ENCODE measurements at regions not wholly inside any gene's neighbourhood (a gene's known extent, or its start where the extent isn't known, plus 50 kb on each side); places are given as distances from the start of the nearest gene placed in this dataset.
"Not testable (repeated sequence)": the region's sequence is repeated elsewhere in the genome, so short reads cannot be mapped to it uniquely, and the experiment has no call there.

DNA sequence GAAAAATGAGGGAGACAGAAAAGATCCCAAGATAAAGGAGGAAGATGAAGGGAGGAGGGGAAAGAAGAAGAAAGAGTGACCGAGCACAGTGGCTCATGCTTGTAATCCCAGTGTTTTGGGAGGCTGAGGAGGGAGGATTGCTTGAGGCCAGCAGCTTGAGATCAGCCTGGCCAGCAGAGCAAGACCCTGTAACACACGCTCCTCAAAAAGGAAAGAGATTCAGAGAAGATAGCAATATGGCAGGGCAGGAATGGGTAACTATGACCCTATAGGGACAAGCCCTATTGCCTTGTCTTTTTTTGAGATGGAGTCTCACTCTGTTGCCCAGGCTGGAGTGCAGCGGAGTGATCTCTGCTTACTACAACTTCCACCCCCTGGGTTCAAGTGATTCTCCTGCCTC is 116.9 kb upstream of the MAP1LC3B2 start:
- Histone ChIP-seq H3K4me3 (ENCODE audit: low read length in 2 of 2) (no peak overlapping the region), H3K36me3 (ENCODE audit: control insufficient read depth in 2 of 2, insufficient read depth in 2 of 2, low read length in 2 of 2) (no peaks in the 10 kb centered on the region), H3K9me3 (ENCODE audit: control insufficient read depth in 2 of 2, low read length in 2 of 2) (no peaks in the 10 kb centered on the region), H3K9ac (ENCODE audit: low read depth in 1 of 2, low read length in 2 of 2) (no peak overlapping the region), H3K27ac (ENCODE audit: low read depth in 2 of 2, low read length in 2 of 2) (no peak overlapping the region), H3K4me1 (ENCODE audit: control insufficient read depth in 2 of 2, insufficient read depth in 2 of 2, low read length in 2 of 2) (no peaks in the 10 kb centered on the region), H3K27me3 (ENCODE audit: control insufficient read depth in 2 of 2, insufficient read depth in 2 of 2, low read length in 2 of 2) (no peaks in the 10 kb centered on the region)

GRCh38 chr12:116442946-116443345 is 116.2 kb upstream of the MAP1LC3B2 start:
- no peak overlapping the region for H3K9ac ChIP-seq (ENCODE audit: low read depth in 1 of 2, low read length in 2 of 2)

DNA sequence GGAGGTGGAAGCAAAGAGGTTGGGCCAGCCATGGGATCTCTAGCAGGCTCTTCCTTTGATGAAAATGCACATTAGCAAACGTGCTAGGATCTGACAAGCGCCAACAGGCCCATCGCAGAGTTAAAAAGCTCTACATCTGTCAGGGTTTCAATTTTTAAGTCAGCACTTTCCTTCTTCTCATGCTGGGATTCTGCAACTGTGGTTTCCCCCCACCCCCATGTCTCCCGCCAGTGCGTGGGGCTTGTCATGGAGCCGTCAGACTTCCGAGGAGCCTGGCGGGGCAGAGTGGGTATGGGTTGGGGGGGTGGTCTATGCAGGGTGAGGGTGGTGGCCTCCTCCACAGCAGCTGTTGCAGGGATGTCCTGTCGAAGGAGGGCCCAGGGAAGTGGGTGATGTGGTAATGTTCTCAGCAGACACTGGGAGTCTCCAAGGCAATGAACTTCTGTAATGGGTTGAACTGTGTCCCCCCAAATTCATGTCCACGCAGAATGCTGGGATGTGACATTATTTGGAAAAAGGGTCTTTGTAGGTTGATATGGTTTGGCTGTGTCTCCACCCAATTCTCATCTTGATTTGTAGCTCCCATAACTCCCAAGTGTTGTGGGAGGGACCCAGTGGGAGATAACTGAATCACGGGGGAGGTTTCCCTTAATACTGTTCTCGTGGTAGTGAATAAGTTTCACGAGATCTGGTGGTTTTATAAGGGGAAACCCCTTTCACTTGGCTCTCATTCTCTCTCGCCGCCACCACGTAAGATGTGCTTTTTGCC is 115.2 kb upstream of the MAP1LC3B2 start:
- Histone ChIP-seq H3K9me3 (ENCODE audit: control insufficient read depth in 2 of 2, low read length in 2 of 2) (no peaks in the 10 kb centered on the region), H3K36me3 (ENCODE audit: control insufficient read depth in 2 of 2, insufficient read depth in 2 of 2, low read length in 2 of 2) (no peaks in the 10 kb centered on the region), H3K4me3 (ENCODE audit: low read length in 2 of 2) (no peak overlapping the region), H3K9ac (ENCODE audit: low read depth in 1 of 2, low read length in 2 of 2) (no peak overlapping the region), H3K27me3 (ENCODE audit: control insufficient read depth in 2 of 2, insufficient read depth in 2 of 2, low read length in 2 of 2) (no peaks in the 10 kb centered on the region), H3K4me1 (ENCODE audit: control insufficient read depth in 2 of 2, insufficient read depth in 2 of 2, low read length in 2 of 2) (no peaks in the 10 kb centered on the region), H3K27ac (ENCODE audit: low read depth in 2 of 2, low read length in 2 of 2) (no peak overlapping the region)

More at GRCh38 chr12:116442946-116443345, 116.2 kb upstream of the MAP1LC3B2 start:
- Histone ChIP-seq H3K27ac (ENCODE audit: low read depth in 2 of 2, low read length in 2 of 2) (no peak overlapping the region), H3K4me3 (ENCODE audit: low read length in 2 of 2) (no peak overlapping the region), H3K4me1 (ENCODE audit: control insufficient read depth in 2 of 2, insufficient read depth in 2 of 2, low read length in 2 of 2) (no peaks in the 10 kb centered on the region), H3K36me3 (ENCODE audit: control insufficient read depth in 2 of 2, insufficient read depth in 2 of 2, low read length in 2 of 2) (no peaks in the 10 kb centered on the region), H3K9me3 (ENCODE audit: control insufficient read depth in 2 of 2, low read length in 2 of 2) (no peaks in the 10 kb centered on the region), H3K27me3 (ENCODE audit: control insufficient read depth in 2 of 2, insufficient read depth in 2 of 2, low read length in 2 of 2) (no peaks in the 10 kb centered on the region)

DNA sequence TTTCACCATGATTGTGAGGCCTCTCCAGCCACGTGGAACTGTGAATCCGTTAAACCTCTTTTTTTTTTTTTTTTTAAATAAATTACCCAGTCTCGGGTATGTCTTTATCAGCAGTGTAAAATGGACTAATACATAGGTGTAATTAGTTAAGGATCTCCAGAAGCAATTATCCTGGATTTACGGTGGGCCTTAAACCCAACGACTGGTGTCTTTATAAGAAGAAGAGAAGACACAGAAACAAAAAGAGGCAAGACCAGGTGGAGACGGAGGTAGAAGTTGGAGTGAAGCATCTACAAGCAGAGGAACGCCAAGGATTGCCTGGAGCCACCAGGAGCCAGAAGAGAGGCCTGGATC is 114.6 kb upstream of the MAP1LC3B2 start:
- H3K36me3 ChIP-seq (ENCODE audit: control insufficient read depth in 2 of 2, insufficient read depth in 2 of 2, low read length in 2 of 2), result no peaks in the 10 kb centered on the region
- no peaks in the 10 kb centered on the region for H3K4me1 ChIP-seq (ENCODE audit: control insufficient read depth in 2 of 2, insufficient read depth in 2 of 2, low read length in 2 of 2)
- no peak overlapping the region for H3K27ac ChIP-seq (ENCODE audit: low read depth in 2 of 2, low read length in 2 of 2)
- H3K9me3 ChIP-seq (ENCODE audit: control insufficient read depth in 2 of 2, low read length in 2 of 2), result no peaks in the 10 kb centered on the region
- H3K27me3 ChIP-seq (ENCODE audit: control insufficient read depth in 2 of 2, insufficient read depth in 2 of 2, low read length in 2 of 2), result no peaks in the 10 kb centered on the region
- no peak overlapping the region for H3K9ac ChIP-seq (ENCODE audit: low read depth in 1 of 2, low read length in 2 of 2)
- no peak overlapping the region for H3K4me3 ChIP-seq (ENCODE audit: low read length in 2 of 2)

DNA sequence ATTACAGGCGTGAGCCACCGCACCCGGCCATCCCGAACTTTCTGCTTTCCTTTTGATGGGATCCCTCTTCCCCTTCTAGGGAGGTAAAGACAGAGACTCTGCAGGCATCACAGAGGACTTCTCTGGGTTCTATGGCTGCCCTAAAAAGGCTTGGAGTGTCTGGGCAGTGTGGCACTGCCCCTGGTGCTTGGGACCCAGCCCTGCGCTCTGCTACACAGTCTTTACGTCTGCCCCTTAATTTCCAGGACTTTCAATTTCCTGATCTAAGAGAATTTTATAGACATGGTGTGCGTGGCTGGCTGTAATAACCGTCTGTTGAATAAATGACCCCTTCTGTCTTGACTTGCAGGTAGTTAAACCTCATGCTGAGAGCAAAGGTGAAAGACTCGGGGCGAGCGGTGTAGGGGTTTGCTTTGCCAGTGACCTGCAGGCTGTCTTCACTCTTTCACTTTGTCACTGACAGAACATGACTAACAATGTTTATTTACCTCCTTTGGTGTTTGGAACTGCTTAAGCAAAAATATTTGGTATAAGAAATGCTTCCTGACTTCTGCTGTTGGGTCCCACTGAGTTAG is 110.9 kb upstream of the MAP1LC3B2 start:
- Histone ChIP-seq H3K27ac (ENCODE audit: low read depth in 2 of 2, low read length in 2 of 2) (no peak overlapping the region), H3K9ac (ENCODE audit: low read depth in 1 of 2, low read length in 2 of 2) (no peak overlapping the region)

DNA sequence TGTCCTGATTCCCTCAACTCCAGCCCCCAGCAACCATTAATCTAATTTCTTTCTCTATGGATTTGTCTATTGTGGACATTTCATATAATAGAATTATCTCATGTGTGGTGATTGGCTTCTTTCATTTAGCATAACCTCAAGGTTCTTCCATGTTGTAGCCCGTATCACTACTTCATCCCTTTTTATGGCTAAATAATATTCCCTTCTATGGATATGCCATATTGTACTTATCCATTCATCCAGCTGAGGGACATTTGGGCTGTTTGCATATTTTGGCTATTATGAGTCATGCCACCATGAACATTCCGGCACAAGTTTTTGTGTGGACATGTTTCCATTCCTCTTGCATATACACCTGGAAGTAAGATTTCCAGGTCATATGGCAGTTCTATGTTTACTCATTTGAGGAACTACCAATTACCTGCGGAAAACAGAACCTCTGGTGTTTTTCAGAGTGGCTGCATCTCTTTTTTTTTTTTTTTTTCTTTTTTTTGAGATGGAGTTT is 108.7 kb upstream of the MAP1LC3B2 start:
- no peaks in the 10 kb centered on the region for H3K9me3 ChIP-seq (ENCODE audit: control insufficient read depth in 2 of 2, low read length in 2 of 2)
- peaks cover 8 to 10% of the 10 kb centered on the region in 2 donors for H3K4me1 ChIP-seq (ENCODE audit: control insufficient read depth in 2 of 2, insufficient read depth in 2 of 2, low read length in 2 of 2)
- no peak overlapping the region for H3K4me3 ChIP-seq (ENCODE audit: low read length in 2 of 2)
- H3K27me3 ChIP-seq (ENCODE audit: control insufficient read depth in 2 of 2, insufficient read depth in 2 of 2, low read length in 2 of 2), result no peaks in the 10 kb centered on the region
- H3K27ac ChIP-seq (ENCODE audit: low read depth in 2 of 2, low read length in 2 of 2), result no peak overlapping the region
- no peaks in the 10 kb centered on the region for H3K36me3 ChIP-seq (ENCODE audit: control insufficient read depth in 2 of 2, insufficient read depth in 2 of 2, low read length in 2 of 2)
- H3K9ac ChIP-seq (ENCODE audit: low read depth in 1 of 2, low read length in 2 of 2), result no peak overlapping the region

More for the DNA sequence above, 110.9 kb upstream of the MAP1LC3B2 start:
- Histone ChIP-seq H3K4me3 (ENCODE audit: low read length in 2 of 2) (no peak overlapping the region), H3K4me1 (ENCODE audit: control insufficient read depth in 2 of 2, insufficient read depth in 2 of 2, low read length in 2 of 2) (no peaks in the 10 kb centered on the region), H3K27me3 (ENCODE audit: control insufficient read depth in 2 of 2, insufficient read depth in 2 of 2, low read length in 2 of 2) (no peaks in the 10 kb centered on the region), H3K36me3 (ENCODE audit: control insufficient read depth in 2 of 2, insufficient read depth in 2 of 2, low read length in 2 of 2) (no peaks in the 10 kb centered on the region), H3K9me3 (ENCODE audit: control insufficient read depth in 2 of 2, low read length in 2 of 2) (no peaks in the 10 kb centered on the region)

- H3K9me3 ChIP-seq (ENCODE audit: control insufficient read depth in 2 of 2, low read length in 2 of 2); H3K36me3 ChIP-seq (ENCODE audit: control insufficient read depth in 2 of 2, insufficient read depth in 2 of 2, low read length in 2 of 2); H3K4me3 ChIP-seq (ENCODE audit: low read length in 2 of 2); H3K9ac ChIP-seq (ENCODE audit: low read depth in 1 of 2, low read length in 2 of 2); H3K27ac ChIP-seq (ENCODE audit: low read depth in 2 of 2, low read length in 2 of 2); H3K27me3 ChIP-seq (ENCODE audit: control insufficient read depth in 2 of 2, insufficient read depth in 2 of 2, low read length in 2 of 2): not testable (repeated sequence)
- peaks cover 12 to 18% of the 10 kb centered on the region in 2 donors for H3K4me1 ChIP-seq (ENCODE audit: control insufficient read depth in 2 of 2, insufficient read depth in 2 of 2, low read length in 2 of 2)
Observed at GRCh38 chr12:116452975-116453374, 106.2 kb upstream of the MAP1LC3B2 start.

GRCh38 chr12:116453631-116454030 is 105.5 kb upstream of the MAP1LC3B2 start:
- no peak overlapping the region for H3K27ac ChIP-seq (ENCODE audit: low read depth in 2 of 2, low read length in 2 of 2)
- peaks cover 12 to 18% of the 10 kb centered on the region in 2 donors for H3K4me1 ChIP-seq (ENCODE audit: control insufficient read depth in 2 of 2, insufficient read depth in 2 of 2, low read length in 2 of 2)

GRCh38 chr12:116454076-116454475 is 105.1 kb upstream of the MAP1LC3B2 start:
- Histone ChIP-seq H3K4me3 (ENCODE audit: low read length in 2 of 2) (no peak overlapping the region), H3K4me1 (ENCODE audit: control insufficient read depth in 2 of 2, insufficient read depth in 2 of 2, low read length in 2 of 2) (peaks cover 12 to 18% of the 10 kb centered on the region in 2 donors), H3K27ac (ENCODE audit: low read depth in 2 of 2, low read length in 2 of 2) (no peak overlapping the region), H3K36me3 (ENCODE audit: control insufficient read depth in 2 of 2, insufficient read depth in 2 of 2, low read length in 2 of 2) (no peaks in the 10 kb centered on the region), H3K9ac (ENCODE audit: low read depth in 1 of 2, low read length in 2 of 2) (no peak overlapping the region), H3K27me3 (ENCODE audit: control insufficient read depth in 2 of 2, insufficient read depth in 2 of 2, low read length in 2 of 2) (no peaks in the 10 kb centered on the region), H3K9me3 (ENCODE audit: control insufficient read depth in 2 of 2, low read length in 2 of 2) (no peaks in the 10 kb centered on the region)

More at GRCh38 chr12:116453631-116454030, 105.5 kb upstream of the MAP1LC3B2 start:
- Histone ChIP-seq H3K4me3 (ENCODE audit: low read length in 2 of 2) (no peak overlapping the region), H3K27me3 (ENCODE audit: control insufficient read depth in 2 of 2, insufficient read depth in 2 of 2, low read length in 2 of 2) (no peaks in the 10 kb centered on the region), H3K9ac (ENCODE audit: low read depth in 1 of 2, low read length in 2 of 2) (no peak overlapping the region), H3K9me3 (ENCODE audit: control insufficient read depth in 2 of 2, low read length in 2 of 2) (no peaks in the 10 kb centered on the region), H3K36me3 (ENCODE audit: control insufficient read depth in 2 of 2, insufficient read depth in 2 of 2, low read length in 2 of 2) (no peaks in the 10 kb centered on the region)

- peak overlapping the region; percentile 61 to 80 for H3K27ac ChIP-seq (ENCODE audit: low read depth in 2 of 2, low read length in 2 of 2)
- peaks cover 12 to 18% of the 10 kb centered on the region in 2 donors for H3K4me1 ChIP-seq (ENCODE audit: control insufficient read depth in 2 of 2, insufficient read depth in 2 of 2, low read length in 2 of 2)
- peak overlapping the region in 1 of 2 donors; percentile 52 for H3K9ac ChIP-seq (ENCODE audit: low read depth in 1 of 2, low read length in 2 of 2)
- H3K36me3 ChIP-seq (ENCODE audit: control insufficient read depth in 2 of 2, insufficient read depth in 2 of 2, low read length in 2 of 2), result no peaks in the 10 kb centered on the region
- H3K9me3 ChIP-seq (ENCODE audit: control insufficient read depth in 2 of 2, low read length in 2 of 2), result no peaks in the 10 kb centered on the region
- H3K4me3 ChIP-seq (ENCODE audit: low read length in 2 of 2), result no peak overlapping the region
- no peaks in the 10 kb centered on the region for H3K27me3 ChIP-seq (ENCODE audit: control insufficient read depth in 2 of 2, insufficient read depth in 2 of 2, low read length in 2 of 2)
Observed at GRCh38 chr12:116454950-116455447, 104.2 kb upstream of the MAP1LC3B2 start.
